BLaER1 treated with 17β-estradiol and CSF1 and Interleukin-3, amounts not matched to agents 10 nM and 100 nM (cell line): ENCODE measurements at regions not wholly inside any gene's neighbourhood (a gene's known extent, or its start where the extent isn't known, plus 50 kb on each side); places are given as distances from the start of the nearest gene placed in this dataset.

Experiments used
- H3K27ac ChIP-seq, 11 experiments: shearing (Covaris generic); formaldehyde crosslinking; 2 replicates each; pipeline ENCODE4 v1.8.1; 2022
- H3K27me3 ChIP-seq, 11 experiments: shearing (Covaris generic); formaldehyde crosslinking; 2 replicates each; pipeline ENCODE4 v1.8.1; 2022
- H3K36me3 ChIP-seq, 11 experiments: shearing (Covaris generic); formaldehyde crosslinking; 2 replicates each; pipeline ENCODE4 v1.8.1; 2022
- H3K4me1 ChIP-seq, 10 experiments: shearing (Covaris generic); formaldehyde crosslinking; 2 replicates each; pipeline ENCODE4 v1.8.1; 2022
- H3K4me2 ChIP-seq, 11 experiments: shearing (Covaris generic); formaldehyde crosslinking; 2 replicates each; pipeline ENCODE4 v1.8.1; 2022
- H3K4me3 ChIP-seq, 10 experiments: shearing (Covaris generic); formaldehyde crosslinking; 2 replicates each; pipeline ENCODE4 v1.8.1; 2022
- H3K9ac ChIP-seq, 11 experiments: shearing (Covaris generic); formaldehyde crosslinking; 2 replicates each; pipeline ENCODE4 v1.8.1; 2022
- H3K9me3 ChIP-seq, 11 experiments: shearing (Covaris generic); formaldehyde crosslinking; replicated peaks in 1 of 11; 2 replicates each; pipeline ENCODE4 v1.8.1; 2022
- H4K20me1 ChIP-seq, 11 experiments: shearing (Covaris generic); formaldehyde crosslinking; 2 replicates each; pipeline ENCODE4 v1.8.1; 2022
- Cebpa-rat ChIP-seq, 11 experiments: shearing (Covaris generic); IDR thresholded peaks; 2 replicates each; pipeline ENCODE4 v1.8.1; 2022

DNA sequence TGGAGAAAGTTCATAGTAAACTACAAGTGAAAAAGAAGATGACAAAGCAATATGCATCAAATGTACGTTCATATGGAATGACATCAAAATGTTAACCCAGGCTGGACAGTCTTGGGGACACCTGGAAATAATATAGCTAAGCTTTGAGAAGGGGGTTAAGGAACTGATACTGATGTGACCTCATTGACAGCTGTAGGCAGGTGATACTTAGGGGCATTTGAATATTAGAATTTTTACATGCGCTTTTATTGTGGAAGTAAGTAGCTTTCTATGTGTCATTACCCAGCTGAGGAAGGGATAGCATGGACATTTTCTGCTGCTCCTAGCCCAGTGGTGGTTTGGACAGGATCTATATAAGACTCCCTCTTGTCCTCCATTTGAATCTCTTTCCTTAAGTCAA lies 299.7 kb downstream of the CWC27 start:
- H3K36me3 ChIP-seq, result no peaks in the 10 kb centered on the region
- peaks cover 0 to 12% (median 0%) of the 10 kb centered on the region in 11 experiments; a peak in 4 of 22 replicates for H3K9me3 ChIP-seq
- H4K20me1 ChIP-seq, result no peaks in the 10 kb centered on the region
- no peak for TF ChIP-seq Cebpa-rat (IDR thresholded peaks at IDR 0.05)
- no peak overlapping the region for H3K4me2 ChIP-seq
- no peak overlapping the region for H3K9ac ChIP-seq
- H3K4me3 ChIP-seq, result no peak overlapping the region
- H3K4me1 ChIP-seq, result peaks cover 16 to 29% (median 20%) of the 10 kb centered on the region in 10 experiments
- no peak overlapping the region for H3K27ac ChIP-seq
- peaks cover 0 to 27% (median 0%) of the 10 kb centered on the region in 11 experiments; a peak in 4 of 22 replicates for H3K27me3 ChIP-seq

DNA sequence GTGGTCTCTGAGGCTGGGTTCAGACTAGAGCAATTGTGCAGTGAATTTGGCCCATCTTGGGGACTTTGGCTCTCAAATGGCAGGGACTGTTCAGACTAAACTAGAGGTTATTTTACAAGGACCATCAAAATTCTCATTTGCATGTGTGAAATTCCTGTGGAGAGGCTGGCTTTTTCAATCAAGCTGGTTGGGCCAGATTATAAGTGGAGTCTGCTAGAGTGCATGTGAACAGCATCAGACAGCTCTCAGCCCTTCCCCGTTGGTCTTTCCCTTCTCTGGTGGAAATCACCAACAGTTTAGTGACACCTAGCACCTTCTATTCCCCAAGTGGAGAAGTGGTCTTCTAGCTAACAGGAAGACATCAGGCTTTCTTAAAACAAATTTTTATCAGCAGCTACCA lies 301.3 kb downstream of the CWC27 start:
- Histone ChIP-seq H3K36me3 (no peaks in the 10 kb centered on the region), H3K9ac (no peak overlapping the region), H3K27ac (no peak overlapping the region), H3K27me3 (peaks cover 0 to 27% (median 0%) of the 10 kb centered on the region in 11 experiments; a peak in 4 of 22 replicates), H3K4me2 (no peak overlapping the region), H3K4me1 (peaks cover 16 to 26% (median 19%) of the 10 kb centered on the region in 10 experiments), H3K9me3 (no peaks in the 10 kb centered on the region), H4K20me1 (no peaks in the 10 kb centered on the region), H3K4me3 (no peak overlapping the region)
- TF ChIP-seq Cebpa-rat (IDR thresholded peaks at IDR 0.05), result no peak

DNA sequence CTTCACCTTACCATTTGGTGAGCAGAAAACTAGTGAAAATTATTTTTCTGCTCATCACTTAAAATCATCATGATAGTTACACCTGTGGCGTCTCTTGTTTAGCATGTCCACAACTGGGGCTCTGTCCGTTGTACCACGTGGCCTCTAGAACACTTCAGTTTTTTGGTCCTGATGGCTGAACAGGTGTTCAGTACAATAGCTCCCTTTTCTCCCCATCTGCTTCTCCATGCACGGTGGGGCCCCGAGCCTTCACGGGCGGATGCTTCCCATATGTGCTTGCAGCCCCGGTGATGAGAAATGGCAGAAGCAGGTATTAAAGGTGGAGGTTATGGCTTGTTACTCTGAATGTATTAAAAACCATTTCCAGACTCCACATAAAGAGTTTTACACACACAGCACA lies 304.1 kb downstream of the CWC27 start:
- no peaks in the 10 kb centered on the region for H3K36me3 ChIP-seq
- no peaks in the 10 kb centered on the region for H4K20me1 ChIP-seq
- no peak for TF ChIP-seq Cebpa-rat (IDR thresholded peaks at IDR 0.05)
- H3K27ac ChIP-seq, result no peak overlapping the region
- H3K9me3 ChIP-seq, result no peaks in the 10 kb centered on the region
- peak overlapping the region in 8 of 11 experiments; percentile 1 to 56 (median 43); a peak in 11 of 22 replicates for H3K4me2 ChIP-seq
- peaks cover 0 to 11% (median 7%) of the 10 kb centered on the region in 10 experiments; a peak in 11 of 20 replicates for H3K4me1 ChIP-seq
- no peak overlapping the region for H3K9ac ChIP-seq
- H3K4me3 ChIP-seq, result no peak overlapping the region
- peaks cover 0 to 27% (median 0%) of the 10 kb centered on the region in 11 experiments; a peak in 4 of 22 replicates for H3K27me3 ChIP-seq

DNA sequence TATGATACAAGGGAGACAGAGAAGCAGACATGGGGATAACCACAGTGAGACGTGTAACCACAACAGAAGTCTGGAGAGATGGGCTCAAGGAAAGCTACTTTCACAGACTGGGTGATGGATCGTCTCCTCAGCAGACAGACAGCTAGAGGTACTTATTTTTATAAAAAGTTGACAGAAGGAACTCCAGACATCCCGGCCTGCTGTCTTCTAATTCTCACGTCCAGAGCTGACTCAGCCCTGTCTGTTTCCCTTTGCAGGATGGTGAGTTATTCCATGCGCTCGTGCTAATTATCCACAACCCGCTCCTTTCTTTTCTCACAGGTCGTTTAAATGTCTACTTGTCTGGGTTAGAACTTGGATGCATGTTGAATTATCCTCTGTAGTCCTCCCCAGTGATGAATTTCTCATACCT lies 304.5 kb downstream of the CWC27 start:
- peaks cover 0 to 11% (median 7%) of the 10 kb centered on the region in 10 experiments; a peak in 11 of 20 replicates for H3K4me1 ChIP-seq
- H3K27me3 ChIP-seq, result peaks cover 0 to 27% (median 0%) of the 10 kb centered on the region in 11 experiments; a peak in 4 of 22 replicates
- H4K20me1 ChIP-seq, result no peaks in the 10 kb centered on the region
- peak overlapping the region in 7 of 11 experiments; percentile 1 to 56 (median 43); a peak in 11 of 22 replicates for H3K4me2 ChIP-seq
- no peak for TF ChIP-seq Cebpa-rat (IDR thresholded peaks at IDR 0.05)
- H3K4me3 ChIP-seq, result no peak overlapping the region
- H3K36me3 ChIP-seq, result no peaks in the 10 kb centered on the region
- no peak overlapping the region for H3K27ac ChIP-seq
- H3K9ac ChIP-seq, result no peak overlapping the region
- no peaks in the 10 kb centered on the region for H3K9me3 ChIP-seq

DNA sequence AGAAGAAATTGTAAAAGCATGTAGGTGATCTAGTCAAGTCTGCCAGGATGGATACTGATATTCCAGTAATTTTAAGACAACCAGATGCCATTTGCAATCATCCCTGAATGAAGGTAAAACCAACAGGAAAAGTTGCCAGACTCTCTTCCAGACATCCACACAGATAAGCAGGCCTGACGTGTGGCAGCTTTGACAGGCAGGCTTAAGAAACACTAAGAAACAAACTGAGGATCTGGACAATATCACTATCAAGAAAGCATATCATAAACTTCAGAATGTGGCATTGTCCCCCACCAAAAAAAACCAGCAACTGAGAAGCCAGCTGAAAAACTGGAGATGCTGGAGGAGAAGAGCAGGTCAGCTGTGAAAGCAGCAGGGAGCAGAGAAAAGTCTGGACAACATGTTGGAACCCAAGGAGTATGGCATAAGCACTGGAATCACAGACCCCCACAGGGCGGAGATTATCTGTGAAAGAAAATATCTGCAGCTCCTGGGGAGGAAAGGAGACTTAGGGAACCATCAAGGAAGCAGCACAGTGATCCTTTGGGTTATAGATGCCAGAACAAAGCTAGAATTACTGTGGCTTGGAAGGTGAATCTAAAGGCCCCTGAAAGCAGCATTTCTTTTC lies 307.0 kb downstream of the CWC27 start:
- peaks cover 0 to 17% (median 0%) of the 10 kb centered on the region in 11 experiments; a peak in 3 of 22 replicates for H3K27me3 ChIP-seq
- no peaks in the 10 kb centered on the region for H4K20me1 ChIP-seq
- no peaks in the 10 kb centered on the region for H3K9me3 ChIP-seq
- H3K36me3 ChIP-seq, result no peaks in the 10 kb centered on the region
- H3K4me1 ChIP-seq, result peaks cover 0 to 16% (median 7%) of the 10 kb centered on the region in 10 experiments; a peak in 11 of 20 replicates
- no peak overlapping the region for H3K4me3 ChIP-seq
- no peak overlapping the region for H3K27ac ChIP-seq
- H3K4me2 ChIP-seq, result no peak overlapping the region
- TF ChIP-seq Cebpa-rat (IDR thresholded peaks at IDR 0.05), result no peak
- H3K9ac ChIP-seq, result no peak overlapping the region

DNA sequence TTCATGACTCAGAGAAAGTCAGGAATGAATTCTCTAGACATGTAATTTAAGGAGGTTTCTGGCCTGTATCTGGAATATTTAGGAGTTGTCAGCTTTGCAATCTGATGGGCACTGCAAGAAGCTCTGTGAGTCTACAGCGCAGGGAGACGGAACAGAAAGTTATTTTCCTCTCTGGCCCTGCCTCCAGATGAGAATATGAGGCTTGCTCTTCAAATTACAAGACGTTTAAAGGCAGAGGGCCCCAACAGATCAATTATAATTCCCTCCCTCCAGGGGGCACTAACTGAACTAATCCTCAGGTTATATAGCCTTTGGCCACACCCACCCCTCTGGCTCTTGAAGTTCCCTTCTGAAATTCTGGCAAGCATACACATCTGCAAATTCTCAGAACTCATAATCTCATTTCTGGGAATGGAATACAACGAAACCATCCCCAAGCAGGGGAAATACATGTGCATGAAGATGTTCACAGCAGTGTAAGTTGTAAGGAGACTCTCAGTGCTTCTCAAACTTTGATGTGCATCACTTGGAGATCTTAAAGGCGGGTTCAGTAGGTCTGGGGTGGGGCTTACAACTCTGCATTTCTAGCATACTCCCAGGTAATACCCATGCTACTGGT lies 307.6 kb downstream of the CWC27 start:
- peaks cover 0 to 16% (median 7%) of the 10 kb centered on the region in 10 experiments; a peak in 11 of 20 replicates for H3K4me1 ChIP-seq
- H3K27ac ChIP-seq, result no peak overlapping the region
- no peak overlapping the region for H3K4me2 ChIP-seq
- H3K27me3 ChIP-seq, result peaks cover 0 to 17% (median 0%) of the 10 kb centered on the region in 11 experiments; a peak in 3 of 22 replicates
- no peaks in the 10 kb centered on the region for H3K9me3 ChIP-seq
- H3K4me3 ChIP-seq, result no peak overlapping the region
- no peaks in the 10 kb centered on the region for H4K20me1 ChIP-seq
- no peak overlapping the region for H3K9ac ChIP-seq
- no peak for TF ChIP-seq Cebpa-rat (IDR thresholded peaks at IDR 0.05)
- H3K36me3 ChIP-seq, result no peaks in the 10 kb centered on the region

DNA sequence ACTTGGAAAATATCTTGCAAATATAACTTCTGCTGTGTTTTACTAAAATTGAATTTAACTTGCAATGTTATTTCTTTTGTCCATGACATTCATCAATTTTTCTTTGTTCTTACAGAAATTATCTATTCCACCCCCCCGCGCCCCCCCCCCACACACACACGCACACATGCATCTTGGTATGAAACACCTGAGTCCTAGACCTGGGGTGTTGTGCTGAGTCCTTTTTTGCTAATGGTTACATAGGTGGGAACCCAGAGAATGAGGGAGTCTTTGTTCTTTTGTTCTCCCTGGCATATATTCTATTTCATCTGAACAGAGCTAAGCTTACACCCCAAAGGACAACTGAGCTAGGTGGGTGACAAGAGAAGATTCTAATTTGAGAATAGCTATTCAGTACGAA lies 308.9 kb downstream of the CWC27 start:
- Histone ChIP-seq H3K9ac (no peak overlapping the region), H4K20me1 (no peaks in the 10 kb centered on the region), H3K4me3 (no peak overlapping the region), H3K27me3 (peaks cover 0 to 8% (median 0%) of the 10 kb centered on the region in 11 experiments; a peak in 2 of 22 replicates), H3K4me1 (peaks cover 0 to 14% (median 6%) of the 10 kb centered on the region in 10 experiments; a peak in 9 of 20 replicates), H3K4me2 (no peak overlapping the region), H3K9me3 (no peaks in the 10 kb centered on the region), H3K36me3 (no peaks in the 10 kb centered on the region), H3K27ac (no peak overlapping the region)
- TF ChIP-seq Cebpa-rat (IDR thresholded peaks at IDR 0.05), result no peak

DNA sequence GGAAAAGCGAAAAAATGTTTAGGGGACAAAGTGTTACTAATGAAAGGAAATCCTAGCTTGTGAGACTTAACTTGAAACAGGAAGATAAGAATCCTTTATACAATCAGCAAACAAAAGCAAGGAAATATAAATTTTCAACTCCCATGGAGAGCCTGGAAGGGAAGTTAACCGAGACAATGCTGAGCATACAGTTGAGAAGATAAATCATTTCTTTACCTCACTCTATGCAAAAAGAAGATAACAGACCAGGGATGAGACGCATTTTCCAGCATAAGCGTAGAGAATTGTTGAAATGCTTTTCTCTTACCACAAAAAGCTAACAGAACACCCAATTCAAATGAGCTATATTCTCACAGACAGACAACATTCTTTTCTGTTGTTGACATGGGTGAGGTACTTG lies 309.6 kb downstream of the CWC27 start:
- Histone ChIP-seq H3K9ac (no peak overlapping the region), H3K27ac (no peak overlapping the region), H3K4me1 (peaks cover 0 to 8% (median 0%) of the 10 kb centered on the region in 10 experiments; a peak in 5 of 20 replicates), H3K4me2 (no peak overlapping the region), H3K4me3 (no peak overlapping the region), H3K27me3 (peaks cover 0 to 1% (median 0%) of the 10 kb centered on the region in 11 experiments; a peak in 2 of 22 replicates), H3K36me3 (no peaks in the 10 kb centered on the region), H3K9me3 (no peaks in the 10 kb centered on the region), H4K20me1 (no peaks in the 10 kb centered on the region)
- no peak for TF ChIP-seq Cebpa-rat (IDR thresholded peaks at IDR 0.05)

DNA sequence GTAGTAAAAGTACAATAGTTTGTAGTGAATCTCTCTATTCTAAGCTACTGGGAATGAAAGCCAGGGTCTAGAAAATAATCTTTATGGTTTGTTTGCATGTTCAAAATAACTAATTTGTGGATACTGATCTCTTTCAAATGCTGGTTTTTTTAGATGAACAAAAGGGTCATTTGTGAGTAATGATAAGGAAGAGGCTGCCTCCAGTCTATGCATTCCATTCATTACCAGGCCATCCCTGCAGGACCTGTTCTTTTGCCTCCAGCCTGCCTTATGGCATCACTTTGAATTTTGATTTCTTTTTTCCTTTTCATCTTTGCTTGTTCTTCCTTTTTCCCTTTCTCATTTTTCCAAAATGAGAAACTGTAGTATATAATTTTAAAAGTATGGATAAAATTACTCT lies 312.3 kb downstream of the CWC27 start:
- no peak for TF ChIP-seq Cebpa-rat (IDR thresholded peaks at IDR 0.05)
- no peaks in the 10 kb centered on the region for H4K20me1 ChIP-seq
- no peak overlapping the region for H3K4me3 ChIP-seq
- H3K27me3 ChIP-seq, result no peaks in the 10 kb centered on the region
- H3K4me2 ChIP-seq, result no peak overlapping the region
- no peaks in the 10 kb centered on the region for H3K36me3 ChIP-seq
- no peak overlapping the region for H3K9ac ChIP-seq
- no peaks in the 10 kb centered on the region for H3K9me3 ChIP-seq
- H3K27ac ChIP-seq, result no peak overlapping the region
- peaks cover 0 to 6% (median 0%) of the 10 kb centered on the region in 10 experiments; a peak in 2 of 20 replicates for H3K4me1 ChIP-seq
